ENCODE measurements at regions not wholly inside any gene's neighbourhood (a gene's known extent, or its start where the extent isn't known, plus 50 kb on each side); places are given as distances from the start of the nearest gene placed in this dataset.
"Not testable (repeated sequence)": the region's sequence is repeated elsewhere in the genome, so short reads cannot be mapped to it uniquely, and the experiment has no call there.

GRCh38 chr16:29284159-29284558 is 122.4 kb downstream of the NPIPB11 start:
- not testable (repeated sequence) for H3K4me3 Mint-ChIP-seq; H3K27ac Mint-ChIP-seq; DNase-seq; H3K27me3 Mint-ChIP-seq (ENCODE audit: low read depth); H3K9me3 Mint-ChIP-seq; ATAC-seq (replicated peaks in 1 of 2); H3K36me3 Mint-ChIP-seq (ENCODE audit: insufficient read depth in 2 of 2)
- H3K4me1 Mint-ChIP-seq (ENCODE audit: low read depth) = peaks cover 13% of the 10 kb centered on the region

- H3K4me1 Mint-ChIP-seq (ENCODE audit: low read depth) = peaks cover 12% of the 10 kb centered on the region
- H3K27ac Mint-ChIP-seq; ATAC-seq (replicated peaks in 1 of 2); H3K9me3 Mint-ChIP-seq; H3K27me3 Mint-ChIP-seq (ENCODE audit: low read depth); DNase-seq; H3K36me3 Mint-ChIP-seq (ENCODE audit: insufficient read depth in 2 of 2); H3K4me3 Mint-ChIP-seq: not testable (repeated sequence)
Observed at GRCh38 chr16:29278097-29278871, 128.2 kb downstream of the NPIPB11 start.

GRCh38 chr16:29276446-29276845 is 130.1 kb downstream of the NPIPB11 start:
- ATAC-seq (replicated peaks in 1 of 2); DNase-seq; H3K4me3 Mint-ChIP-seq; H3K27me3 Mint-ChIP-seq (ENCODE audit: low read depth); H3K27ac Mint-ChIP-seq; H3K36me3 Mint-ChIP-seq (ENCODE audit: insufficient read depth in 2 of 2); H3K9me3 Mint-ChIP-seq: not testable (repeated sequence)
- H3K4me1 Mint-ChIP-seq (ENCODE audit: low read depth) = peaks cover 12% of the 10 kb centered on the region

- not testable (repeated sequence) for H3K36me3 Mint-ChIP-seq (ENCODE audit: insufficient read depth in 2 of 2); H3K9me3 Mint-ChIP-seq; H3K27ac Mint-ChIP-seq; H3K4me3 Mint-ChIP-seq; H3K27me3 Mint-ChIP-seq (ENCODE audit: low read depth); DNase-seq
- peak in 1 of 2 donors; percentile 18 for ATAC-seq (replicated peaks in 1 of 2)
- peaks cover 12% of the 10 kb centered on the region for H3K4me1 Mint-ChIP-seq (ENCODE audit: low read depth)
Observed at GRCh38 chr16:29274055-29275035, 132.2 kb downstream of the NPIPB11 start.

GRCh38 chr16:29273298-29274054 is 133.0 kb downstream of the NPIPB11 start:
- H3K27me3 Mint-ChIP-seq (ENCODE audit: low read depth); H3K36me3 Mint-ChIP-seq (ENCODE audit: insufficient read depth in 2 of 2); H3K9me3 Mint-ChIP-seq; H3K4me3 Mint-ChIP-seq; H3K27ac Mint-ChIP-seq: not testable (repeated sequence)
- peaks cover 12% of the 10 kb centered on the region for H3K4me1 Mint-ChIP-seq (ENCODE audit: low read depth)
- DNase-seq (peak in 1 of 2 donors; percentile 16), ATAC-seq (replicated peaks in 1 of 2) (peak; percentile 85 to 89)

DNA sequence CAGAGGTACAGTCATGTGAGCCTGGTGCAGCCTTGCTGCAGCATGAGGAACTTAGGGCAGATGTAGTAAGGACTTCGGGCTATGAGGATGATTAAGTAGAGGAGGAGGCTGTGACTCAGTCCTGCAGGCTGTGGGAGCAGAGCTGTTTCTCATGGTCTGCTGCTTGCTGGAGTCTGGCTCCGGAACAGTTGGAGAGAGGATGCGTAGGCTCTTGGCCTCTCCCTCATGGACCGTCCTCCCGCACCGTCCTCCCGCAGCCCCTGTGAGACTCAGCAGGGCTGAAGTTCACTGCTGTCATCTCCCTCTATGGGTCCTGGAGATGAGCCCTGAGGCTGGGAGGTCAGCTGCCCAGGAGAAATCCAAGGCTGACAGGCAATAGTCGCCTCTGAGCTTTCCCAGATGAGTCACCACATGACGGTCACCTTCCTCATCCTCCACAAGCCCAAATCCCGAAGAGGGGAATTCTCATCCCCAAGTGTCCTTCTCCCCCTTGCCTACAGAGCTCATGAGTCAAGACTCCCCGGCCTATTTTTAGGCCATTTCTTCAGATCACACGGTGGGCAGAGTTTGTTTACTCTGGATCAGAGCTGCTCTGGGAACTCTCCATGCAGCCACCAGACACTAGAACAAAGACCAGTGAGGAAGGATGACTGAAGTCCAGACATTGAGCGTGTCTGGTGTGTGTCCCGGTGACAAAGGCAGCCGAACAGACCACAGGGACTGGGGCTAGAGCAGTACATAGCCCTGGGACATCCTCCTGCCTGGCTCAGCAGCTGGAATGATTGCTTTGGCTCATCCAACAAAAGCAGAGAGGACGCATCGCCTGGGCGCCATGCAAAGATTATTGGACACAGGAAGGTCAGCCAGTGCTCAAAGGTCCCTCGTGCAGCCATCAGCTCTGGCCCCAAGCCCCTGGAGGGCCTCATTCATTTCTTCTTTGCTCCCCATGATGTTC is 134.5 kb downstream of the NPIPB11 start:
- H3K27ac Mint-ChIP-seq; H3K9me3 Mint-ChIP-seq; DNase-seq; H3K4me3 Mint-ChIP-seq; H3K27me3 Mint-ChIP-seq (ENCODE audit: low read depth); H3K36me3 Mint-ChIP-seq (ENCODE audit: insufficient read depth in 2 of 2); ATAC-seq (replicated peaks in 1 of 2): not testable (repeated sequence)
- peaks cover 11% of the 10 kb centered on the region for H3K4me1 Mint-ChIP-seq (ENCODE audit: low read depth)

DNA sequence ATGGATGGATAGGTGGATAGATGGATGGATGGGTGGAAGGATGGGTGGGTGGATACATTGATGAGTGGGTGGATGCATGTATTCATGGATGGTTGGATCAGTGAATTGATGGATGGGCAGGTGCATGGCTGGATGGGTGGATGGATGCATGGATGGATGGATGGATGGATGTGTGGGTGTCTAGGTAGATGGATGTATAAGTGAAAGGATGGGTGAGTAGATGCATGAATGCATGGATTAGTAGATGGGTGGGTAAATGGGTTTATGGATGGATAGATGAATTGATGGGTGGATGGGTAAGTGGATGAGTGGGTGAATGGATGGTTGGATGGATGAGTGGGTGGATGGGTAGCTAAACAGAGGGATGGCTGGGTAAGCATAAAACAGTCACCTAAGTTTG is 135.6 kb downstream of the NPIPB11 start:
- not testable (repeated sequence) for H3K4me3 Mint-ChIP-seq; H3K36me3 Mint-ChIP-seq (ENCODE audit: insufficient read depth in 2 of 2); H3K27me3 Mint-ChIP-seq (ENCODE audit: low read depth); H3K27ac Mint-ChIP-seq; H3K4me1 Mint-ChIP-seq (ENCODE audit: low read depth); H3K9me3 Mint-ChIP-seq; ATAC-seq (replicated peaks in 1 of 2); DNase-seq

GRCh38 chr16:29270033-29270432 is 136.5 kb downstream of the NPIPB11 start:
- H3K4me1 Mint-ChIP-seq (ENCODE audit: low read depth); H3K27me3 Mint-ChIP-seq (ENCODE audit: low read depth); H3K9me3 Mint-ChIP-seq; H3K4me3 Mint-ChIP-seq; H3K36me3 Mint-ChIP-seq (ENCODE audit: insufficient read depth in 2 of 2); H3K27ac Mint-ChIP-seq; ATAC-seq (replicated peaks in 1 of 2); DNase-seq: not testable (repeated sequence)

DNA sequence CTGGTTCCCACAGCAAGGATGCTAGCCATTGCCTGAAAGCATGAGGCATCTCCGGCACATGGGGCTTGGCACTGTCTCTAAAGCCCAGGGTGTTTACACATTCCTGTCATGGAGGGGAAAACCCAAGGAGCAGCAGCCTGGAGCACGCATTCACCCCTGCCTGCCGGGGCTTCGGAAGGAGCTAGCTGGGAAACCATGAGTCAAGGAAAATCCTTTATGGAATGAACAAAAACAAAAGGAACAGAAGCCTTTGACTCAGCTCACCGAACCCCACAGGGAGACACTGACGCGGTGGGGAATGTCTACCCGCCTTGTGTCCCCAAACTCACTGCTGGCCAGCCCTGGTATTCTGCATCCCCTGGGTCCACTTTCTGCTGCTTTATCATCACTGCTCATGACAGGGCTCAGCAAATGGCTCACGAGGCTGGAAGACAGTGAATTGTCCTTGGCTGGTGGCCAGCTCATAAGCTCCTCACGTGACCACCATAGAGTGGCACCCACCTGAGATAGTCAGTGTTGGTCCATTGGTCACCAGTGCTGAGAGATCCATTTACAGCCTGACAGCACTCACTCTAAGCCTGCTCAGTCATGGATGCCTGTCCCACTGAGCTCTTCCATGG is 137.2 kb downstream of the NPIPB11 start:
- DNase-seq; H3K4me1 Mint-ChIP-seq (ENCODE audit: low read depth); H3K36me3 Mint-ChIP-seq (ENCODE audit: insufficient read depth in 2 of 2); H3K9me3 Mint-ChIP-seq; ATAC-seq (replicated peaks in 1 of 2); H3K27me3 Mint-ChIP-seq (ENCODE audit: low read depth); H3K27ac Mint-ChIP-seq; H3K4me3 Mint-ChIP-seq: not testable (repeated sequence)

- not testable (repeated sequence) for ATAC-seq (replicated peaks in 1 of 2); H3K4me3 Mint-ChIP-seq; H3K27me3 Mint-ChIP-seq (ENCODE audit: low read depth); DNase-seq; H3K36me3 Mint-ChIP-seq (ENCODE audit: insufficient read depth in 2 of 2); H3K9me3 Mint-ChIP-seq; H3K4me1 Mint-ChIP-seq (ENCODE audit: low read depth); H3K27ac Mint-ChIP-seq
Observed at GRCh38 chr16:29268785-29269191, 137.7 kb downstream of the NPIPB11 start.

DNA sequence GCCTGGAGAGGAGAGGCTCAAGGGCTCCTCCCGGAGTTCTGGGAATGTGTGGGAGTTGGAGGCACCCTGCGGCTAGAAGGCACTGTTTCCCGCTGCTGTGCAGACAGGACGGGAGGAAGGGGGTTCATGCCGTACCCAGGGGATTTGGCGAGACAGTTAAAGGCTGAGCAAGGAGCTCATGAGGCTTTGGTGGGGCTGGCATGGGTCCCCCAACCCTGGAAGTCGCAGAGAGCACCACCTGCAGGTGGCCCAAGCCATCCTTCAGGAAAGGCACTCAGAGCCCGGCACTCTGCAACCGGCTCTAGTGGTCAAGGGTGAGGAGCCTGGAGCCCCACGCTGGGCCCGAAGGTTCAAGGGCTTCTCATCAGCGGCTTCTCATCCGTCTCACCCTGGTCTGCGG is 138.2 kb downstream of the NPIPB11 start:
- not testable (repeated sequence) for H3K36me3 Mint-ChIP-seq (ENCODE audit: insufficient read depth in 2 of 2); ATAC-seq (replicated peaks in 1 of 2); H3K9me3 Mint-ChIP-seq; H3K27ac Mint-ChIP-seq; H3K4me1 Mint-ChIP-seq (ENCODE audit: low read depth); DNase-seq; H3K4me3 Mint-ChIP-seq; H3K27me3 Mint-ChIP-seq (ENCODE audit: low read depth)

DNA sequence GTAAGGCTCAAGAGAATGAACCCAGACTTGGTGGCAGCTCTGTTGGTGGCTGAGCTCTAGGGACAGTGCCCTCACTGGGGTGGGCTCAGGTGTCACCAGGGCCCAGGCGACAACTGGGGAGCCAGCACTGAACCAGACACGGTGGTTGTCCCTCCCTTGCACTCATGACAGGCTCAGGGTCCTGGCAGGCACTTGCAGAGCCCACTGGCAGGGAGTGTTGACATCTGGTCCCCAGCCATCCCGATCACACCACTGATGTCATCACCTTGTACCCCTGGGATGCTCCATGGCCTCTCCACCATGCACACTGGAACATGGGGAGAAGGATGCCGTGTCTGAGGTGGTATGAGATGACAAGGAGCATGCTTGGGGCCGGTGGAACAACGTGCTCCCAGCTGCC is 138.6 kb downstream of the NPIPB11 start:
- H3K9me3 Mint-ChIP-seq; DNase-seq; H3K4me1 Mint-ChIP-seq (ENCODE audit: low read depth); H3K36me3 Mint-ChIP-seq (ENCODE audit: insufficient read depth in 2 of 2); ATAC-seq (replicated peaks in 1 of 2); H3K27me3 Mint-ChIP-seq (ENCODE audit: low read depth); H3K27ac Mint-ChIP-seq; H3K4me3 Mint-ChIP-seq: not testable (repeated sequence)

Data from activated T-cell treated with anti-CD3 and anti-CD28 coated beads, Interleukin-2, amount 50 U/mL, for 72 hours (primary cell).